Smooth muscle cell (in vitro differentiated cells): ENCODE measurements at regions not wholly inside any gene's neighbourhood (a gene's known extent, or its start where the extent isn't known, plus 50 kb on each side); places are given as distances from the start of the nearest gene placed in this dataset.
A peak's percentile ranks its signal among the peaks of the same experiment; 100 is the strongest.

Source experiments
- DNase-seq: peaks from one replicate; lab custom pipeline; 2025; ENCODE audit not compliant: unreplicated experiment; lab: John Stamatoyannopoulos, UW
- H2AFZ ChIP-seq: fragments of 200-600 bp; sonication (generic); 2 replicates; pipeline ENCODE4 v1.6.0; 2016; ENCODE audit warnings: antibody characterized with exemption, low read depth, mild to moderate bottlenecking
- H3F3A ChIP-seq: fragments of 200-600 bp; sonication (generic); 2 replicates; pipeline ENCODE4 v1.6.0; 2017; ENCODE audit warnings: antibody characterized with exemption, low read depth
- H3K27ac ChIP-seq: fragments of 200-600 bp; sonication (generic); 2 replicates; pipeline ENCODE4 v1.5.1; 2016; ENCODE audit warnings: low read depth, mild to moderate bottlenecking
- H3K27me3 ChIP-seq: fragments of 200-600 bp; sonication (generic); 2 replicates; pipeline ENCODE4 v1.6.1; 2016; ENCODE audit warnings: low read depth, mild to moderate bottlenecking
- H3K36me3 ChIP-seq: fragments of 200-600 bp; sonication (generic); 2 replicates; pipeline ENCODE4 v1.5.1; 2016; ENCODE audit warnings: low read depth
- H3K4me1 ChIP-seq: fragments of 200-600 bp; sonication (generic); 2 replicates; pipeline ENCODE4 v1.5.1; 2016; ENCODE audit warnings: low read depth
- H3K4me2 ChIP-seq: fragments of 200-600 bp; sonication (generic); 2 replicates; pipeline ENCODE4 v1.6.0; 2016; ENCODE audit warnings: mild to moderate bottlenecking
- H3K4me3 ChIP-seq: fragments of 200-600 bp; sonication (generic); 2 replicates; pipeline ENCODE4 v1.5.1; 2016; ENCODE audit warnings: mild to moderate bottlenecking
- H3K79me2 ChIP-seq: fragments of 200-600 bp; sonication (generic); 2 replicates; pipeline ENCODE4 v1.6.0; 2016; ENCODE audit warnings: low read depth, mild to moderate bottlenecking
- H3K9ac ChIP-seq: fragments of 200-600 bp; sonication (generic); 2 replicates; pipeline ENCODE4 v1.6.0; 2016; ENCODE audit warnings: low read depth
- H3K9me3 ChIP-seq: fragments of 200-600 bp; sonication (generic); replicated peaks from 2 replicates; pipeline ENCODE4 v1.5.1; 2016; ENCODE audit warnings: low read depth
- H4K20me1 ChIP-seq: fragments of 200-600 bp; sonication (generic); 2 replicates; pipeline ENCODE4 v1.6.0; 2016; ENCODE audit warnings: low read depth
- WGBS: methylation state at CpG from one replicate; pipeline ENCODE4 v1.1.7; 2016; ENCODE audit warnings: low lambda C conversion rate; 5-methylcytosine and 5-hydroxymethylcytosine counted together
- TF ChIP-seq, protein P1 (sequence below): fragments of 200-600 bp; sonication (generic); IDR thresholded peaks from 2 replicates; pipeline ENCODE4 v1.5.1; 2017; ENCODE audit warnings: borderline replicate concordance, mild to moderate bottlenecking, antibody characterized with exemption; ENCODE audit not compliant: insufficient read depth, poor library complexity, severe bottlenecking

DNA sequence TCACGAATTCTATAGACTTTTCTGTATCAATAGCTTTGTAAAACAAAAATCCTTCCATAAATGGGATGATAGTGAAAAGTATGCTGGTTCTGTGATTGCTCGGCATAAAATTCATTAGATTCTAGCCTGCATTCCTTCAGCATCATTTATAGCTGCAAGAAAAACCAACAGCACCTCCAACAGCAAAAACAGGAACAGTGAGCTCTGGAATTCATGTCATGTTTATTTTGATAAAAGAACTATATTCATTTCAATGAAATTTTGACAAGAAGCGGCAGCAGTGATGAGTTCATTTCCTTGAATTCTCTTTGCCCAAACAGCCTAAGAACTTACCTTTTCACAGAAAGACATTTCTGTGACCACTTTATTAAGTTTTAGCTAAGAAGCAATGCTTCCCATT lies 515.2 kb upstream of the CCDC54 start:
- WGBS, result 66% methylated on average over 3 of the region's 3 CpGs
- TF ChIP-seq, protein P1, sequence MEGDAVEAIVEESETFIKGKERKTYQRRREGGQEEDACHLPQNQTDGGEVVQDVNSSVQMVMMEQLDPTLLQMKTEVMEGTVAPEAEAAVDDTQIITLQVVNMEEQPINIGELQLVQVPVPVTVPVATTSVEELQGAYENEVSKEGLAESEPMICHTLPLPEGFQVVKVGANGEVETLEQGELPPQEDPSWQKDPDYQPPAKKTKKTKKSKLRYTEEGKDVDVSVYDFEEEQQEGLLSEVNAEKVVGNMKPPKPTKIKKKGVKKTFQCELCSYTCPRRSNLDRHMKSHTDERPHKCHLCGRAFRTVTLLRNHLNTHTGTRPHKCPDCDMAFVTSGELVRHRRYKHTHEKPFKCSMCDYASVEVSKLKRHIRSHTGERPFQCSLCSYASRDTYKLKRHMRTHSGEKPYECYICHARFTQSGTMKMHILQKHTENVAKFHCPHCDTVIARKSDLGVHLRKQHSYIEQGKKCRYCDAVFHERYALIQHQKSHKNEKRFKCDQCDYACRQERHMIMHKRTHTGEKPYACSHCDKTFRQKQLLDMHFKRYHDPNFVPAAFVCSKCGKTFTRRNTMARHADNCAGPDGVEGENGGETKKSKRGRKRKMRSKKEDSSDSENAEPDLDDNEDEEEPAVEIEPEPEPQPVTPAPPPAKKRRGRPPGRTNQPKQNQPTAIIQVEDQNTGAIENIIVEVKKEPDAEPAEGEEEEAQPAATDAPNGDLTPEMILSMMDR, result no peak
- Histone ChIP-seq H3K79me2 (no peaks in the 10 kb centered on the region), H3F3A (no peaks in the 10 kb centered on the region), H3K9me3 (no peaks in the 10 kb centered on the region), H2AFZ (peak overlapping the region; percentile 28), H3K4me1 (no peaks in the 10 kb centered on the region), H3K27me3 (no peaks in the 10 kb centered on the region), H4K20me1 (no peaks in the 10 kb centered on the region), H3K4me2 (no peak overlapping the region), H3K4me3 (no peak overlapping the region), H3K27ac (no peak overlapping the region), H3K9ac (no peak overlapping the region), H3K36me3 (no peaks in the 10 kb centered on the region)
- no peak for DNase-seq

DNA sequence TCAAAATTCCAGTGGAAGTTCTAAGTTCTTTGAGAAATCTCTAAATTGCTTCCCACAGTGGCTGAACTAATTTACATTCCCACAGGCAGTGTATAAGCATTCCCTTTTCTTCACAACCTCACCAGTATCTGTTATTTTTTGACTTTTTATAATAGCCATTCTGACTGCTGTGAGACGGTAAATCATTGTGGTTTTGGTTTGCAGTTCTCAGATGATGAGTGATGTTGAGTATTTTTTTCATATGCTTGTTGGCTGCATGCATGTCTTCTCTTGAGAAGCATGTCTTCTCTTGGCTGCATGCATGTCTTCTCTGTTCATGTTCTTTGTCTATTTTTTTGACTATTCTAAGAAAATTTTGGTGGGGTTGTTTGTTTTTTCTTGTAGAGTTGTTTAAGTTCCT lies 499.6 kb upstream of the CCDC54 start:
- TF ChIP-seq, protein P1, result no peak
- Histone ChIP-seq H3K4me3 (no peak overlapping the region), H3K4me1 (peaks cover 4% of the 10 kb centered on the region), H2AFZ (peak overlapping the region; percentile 37), H3F3A (no peaks in the 10 kb centered on the region), H3K27me3 (no peaks in the 10 kb centered on the region), H3K9ac (no peak overlapping the region), H4K20me1 (no peaks in the 10 kb centered on the region), H3K79me2 (no peaks in the 10 kb centered on the region), H3K9me3 (no peaks in the 10 kb centered on the region), H3K4me2 (no peak overlapping the region), H3K27ac (no peak overlapping the region), H3K36me3 (no peaks in the 10 kb centered on the region)
- no peak for DNase-seq
- 41% methylated on average over 1 of the region's 1 CpG for WGBS

DNA sequence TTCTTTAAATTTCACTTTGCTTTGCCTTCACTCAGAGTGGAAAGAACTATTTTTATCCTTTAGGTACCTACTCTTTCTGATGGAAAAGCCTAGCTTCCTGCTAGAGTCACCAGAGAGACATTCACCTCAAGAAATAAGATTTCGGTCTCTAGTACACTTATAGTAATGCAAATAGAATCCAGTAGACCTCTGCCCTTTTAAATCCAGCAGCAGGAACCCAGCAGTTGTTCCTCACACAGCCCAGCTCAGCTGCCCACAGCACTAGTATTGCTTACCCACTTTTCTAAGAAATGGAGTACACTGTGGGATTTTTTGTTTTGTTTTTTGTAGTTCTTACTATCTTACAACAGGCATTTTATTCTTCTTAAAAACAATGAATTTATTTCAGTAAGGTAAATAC lies 497.0 kb upstream of the CCDC54 start:
- Histone ChIP-seq H3K36me3 (no peaks in the 10 kb centered on the region), H3K27me3 (no peaks in the 10 kb centered on the region), H3K9me3 (no peaks in the 10 kb centered on the region), H3K4me2 (no peak overlapping the region), H2AFZ (no peak overlapping the region), H3K4me1 (peaks cover 4% of the 10 kb centered on the region), H3K27ac (no peak overlapping the region), H3K9ac (no peak overlapping the region), H3F3A (no peaks in the 10 kb centered on the region), H3K4me3 (no peak overlapping the region), H4K20me1 (no peaks in the 10 kb centered on the region), H3K79me2 (no peaks in the 10 kb centered on the region)
- DNase-seq, result no peak
- TF ChIP-seq, protein P1, result no peak
- WGBS, result 65% methylated on average over 1 of the region's 1 CpG

DNA sequence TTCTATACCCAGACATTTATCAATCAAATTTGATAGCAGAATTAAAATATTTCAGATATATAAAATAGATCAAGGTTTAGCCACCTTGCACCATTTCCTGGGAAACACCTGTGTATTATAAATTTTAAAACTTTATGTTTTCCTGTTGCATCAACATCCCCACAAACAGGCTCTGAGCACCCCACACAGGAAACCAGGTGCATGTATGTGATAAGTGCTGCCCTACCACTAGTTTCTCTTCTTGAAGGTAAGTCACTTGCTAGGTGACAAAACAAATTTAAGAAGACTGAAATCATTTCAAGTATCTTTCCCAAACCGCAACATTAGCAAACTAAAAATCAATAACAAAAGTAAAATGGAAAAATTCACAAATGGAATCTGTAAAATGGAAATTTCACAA lies 496.1 kb upstream of the CCDC54 start:
- TF ChIP-seq, protein P1, result no peak
- Histone ChIP-seq H3K36me3 (no peaks in the 10 kb centered on the region), H3K79me2 (no peaks in the 10 kb centered on the region), H2AFZ (no peak overlapping the region), H3K27ac (no peak overlapping the region), H3K27me3 (no peaks in the 10 kb centered on the region), H3F3A (no peaks in the 10 kb centered on the region), H4K20me1 (no peaks in the 10 kb centered on the region), H3K4me3 (no peak overlapping the region), H3K4me2 (no peak overlapping the region), H3K4me1 (peaks cover 4% of the 10 kb centered on the region), H3K9ac (no peak overlapping the region), H3K9me3 (peaks cover 3% of the 10 kb centered on the region)
- DNase-seq, result no peak
- WGBS, result 100% methylated on average over 1 of the region's 1 CpG
